ENCODE measurements at regions not wholly inside any gene's neighbourhood (a gene's known extent, or its start where the extent isn't known, plus 50 kb on each side); places are given as distances from the start of the nearest gene placed in this dataset.

GRCh38 chr21:24294171-24294570 lies 1313.1 kb downstream of the MRPL39 start:
- DNase-seq (ENCODE audit: low read depth, low spot score): no peak
- TF ChIP-seq CTCF (IDR thresholded peaks at IDR 0.05; ENCODE audit: low read depth, low read length): no peak
- no peak overlapping the region for H3K4me3 ChIP-seq (ENCODE audit: low read depth, low read length)
- in situ Hi-C loops (cut with HindIII; ENCODE audit: low sequenced_read_pairs): no loop called here

GRCh38 chr21:24290151-24290833 lies 1317.0 kb downstream of the MRPL39 start:
- no peak for TF ChIP-seq CTCF (IDR thresholded peaks at IDR 0.05; ENCODE audit: low read depth, low read length)
- no peak overlapping the region for H3K4me3 ChIP-seq (ENCODE audit: low read depth, low read length)
- no peak for DNase-seq (ENCODE audit: low read depth, low spot score)
- in situ Hi-C loops (cut with HindIII; ENCODE audit: low sequenced_read_pairs): no loop called here

GRCh38 chr21:24289539-24289938 lies 1317.7 kb downstream of the MRPL39 start:
- no peak for TF ChIP-seq CTCF (IDR thresholded peaks at IDR 0.05; ENCODE audit: low read depth, low read length)
- no peak overlapping the region for H3K4me3 ChIP-seq (ENCODE audit: low read depth, low read length)
- in situ Hi-C loops (cut with HindIII; ENCODE audit: low sequenced_read_pairs): no loop called here
- no peak for DNase-seq (ENCODE audit: low read depth, low spot score)

- TF ChIP-seq CTCF (IDR thresholded peaks at IDR 0.05; ENCODE audit: low read depth, low read length): no peak
- no peak overlapping the region for H3K4me3 ChIP-seq (ENCODE audit: low read depth, low read length)
- in situ Hi-C loops (cut with HindIII; ENCODE audit: low sequenced_read_pairs): no loop called here
- no peak for DNase-seq (ENCODE audit: low read depth, low spot score)
These were observed 1326.7 kb downstream of the MRPL39 start for GRCh38 chr21:24280596-24280995.

GRCh38 chr21:24278711-24279110 lies 1328.6 kb downstream of the MRPL39 start:
- DNase-seq (ENCODE audit: low read depth, low spot score): no peak
- H3K4me3 ChIP-seq (ENCODE audit: low read depth, low read length): no peak overlapping the region
- in situ Hi-C loops (cut with HindIII; ENCODE audit: low sequenced_read_pairs): no loop called here
- TF ChIP-seq CTCF (IDR thresholded peaks at IDR 0.05; ENCODE audit: low read depth, low read length): no peak

- no peak overlapping the region for H3K4me3 ChIP-seq (ENCODE audit: low read depth, low read length)
- DNase-seq (ENCODE audit: low read depth, low spot score): no peak
- in situ Hi-C loops (cut with HindIII; ENCODE audit: low sequenced_read_pairs): no loop called here
- no peak for TF ChIP-seq CTCF (IDR thresholded peaks at IDR 0.05; ENCODE audit: low read depth, low read length)
These were observed 1331.1 kb downstream of the MRPL39 start for GRCh38 chr21:24276204-24276603.
